ENCODE measurements at regions not wholly inside any gene's neighbourhood (a gene's known extent, or its start where the extent isn't known, plus 50 kb on each side); places are given as distances from the start of the nearest gene placed in this dataset.

GRCh38 chr1:199510314-199510713 lies 517.2 kb upstream of the NR5A2 start:
- no peak for TF ChIP-seq POLR2AphosphoS5 (IDR thresholded peaks at IDR 0.05; ENCODE audit: low read depth, low read length)
- TF ChIP-seq CTCF (IDR thresholded peaks at IDR 0.05), result no peak
- TF ChIP-seq TCF7L2 (IDR thresholded peaks at IDR 0.05; ENCODE audit: low read depth, low read length), result no peak
- no peak for TF ChIP-seq REST (IDR thresholded peaks at IDR 0.05; ENCODE audit: insufficient read depth in 1 of 2, low read depth in 2 of 2, low read length in 1 of 2)
- no peak for TF ChIP-seq SIN3A (IDR thresholded peaks at IDR 0.05; ENCODE audit: borderline replicate concordance, insufficient read depth, low read depth, low read length)
- no peak overlapping the region for H3K4me3 ChIP-seq (ENCODE audit: low read depth in 2 of 2, low read length in 2 of 2)
- no peaks in the 10 kb centered on the region for H3K9me3 ChIP-seq (ENCODE audit: control insufficient read depth, insufficient read depth, low read depth, low read length)
- intact Hi-C loops (cut with micrococcal nuclease; ENCODE audit: unreplicated experiment), result no loop called here
- CTCF ChIA-PET, result no interaction called here
- in situ Hi-C loops (cut with HindIII; ENCODE audit: low pct_unique_long_range_greater_than_20kb, low sequenced_read_pairs), result no loop called here
- no peaks in the 10 kb centered on the region for H3K4me1 ChIP-seq (ENCODE audit: control insufficient read depth, insufficient read depth, low read length)
- ATAC-seq (no peak), DNase-seq (ENCODE audit: low read depth, low spot score) (no peak)
- no peaks in the 10 kb centered on the region for H3K27me3 ChIP-seq (ENCODE audit: control insufficient read depth, insufficient read depth, low read length)
- POLR2A ChIA-PET, result no interaction called here
- H3K36me3 ChIP-seq (ENCODE audit: control insufficient read depth, insufficient read depth, low read length), result no peaks in the 10 kb centered on the region
- BruUV-seq (replicated peaks), result no TSS peak
- H3K27ac ChIP-seq (ENCODE audit: low read length), result no peak overlapping the region

- ATAC-seq, result no peak
- BruUV-seq (replicated peaks), result no TSS peak
- TF ChIP-seq REST (IDR thresholded peaks at IDR 0.05; ENCODE audit: insufficient read depth in 1 of 2, low read depth in 2 of 2, low read length in 1 of 2) (no peak), SIN3A (IDR thresholded peaks at IDR 0.05; ENCODE audit: borderline replicate concordance, insufficient read depth, low read depth, low read length) (no peak), POLR2AphosphoS5 (IDR thresholded peaks at IDR 0.05; ENCODE audit: low read depth, low read length) (no peak), TCF7L2 (IDR thresholded peaks at IDR 0.05; ENCODE audit: low read depth, low read length) (no peak), CTCF (IDR thresholded peaks at IDR 0.05) (no peak)
- H3K36me3 ChIP-seq (ENCODE audit: control insufficient read depth, insufficient read depth, low read length), result no peaks in the 10 kb centered on the region
- no peaks in the 10 kb centered on the region for H3K9me3 ChIP-seq (ENCODE audit: control insufficient read depth, insufficient read depth, low read depth, low read length)
- H3K4me1 ChIP-seq (ENCODE audit: control insufficient read depth, insufficient read depth, low read length), result no peaks in the 10 kb centered on the region
- POLR2A ChIA-PET, result no interaction called here
- in situ Hi-C loops (cut with HindIII; ENCODE audit: low pct_unique_long_range_greater_than_20kb, low sequenced_read_pairs) (no loop called here), intact Hi-C loops (cut with micrococcal nuclease; ENCODE audit: unreplicated experiment) (no loop called here)
- no peak overlapping the region for H3K4me3 ChIP-seq (ENCODE audit: low read depth in 2 of 2, low read length in 2 of 2)
- H3K27ac ChIP-seq (ENCODE audit: low read length), result no peak overlapping the region
- H3K27me3 ChIP-seq (ENCODE audit: control insufficient read depth, insufficient read depth, low read length), result no peaks in the 10 kb centered on the region
- DNase-seq (ENCODE audit: low read depth, low spot score), result no peak
- CTCF ChIA-PET, result no interaction called here
These were observed 515.3 kb upstream of the NR5A2 start for GRCh38 chr1:199512037-199512710.
